ENCODE measurements at regions not wholly inside any gene's neighbourhood (a gene's known extent, or its start where the extent isn't known, plus 50 kb on each side); places are given as distances from the start of the nearest gene placed in this dataset.

DNA sequence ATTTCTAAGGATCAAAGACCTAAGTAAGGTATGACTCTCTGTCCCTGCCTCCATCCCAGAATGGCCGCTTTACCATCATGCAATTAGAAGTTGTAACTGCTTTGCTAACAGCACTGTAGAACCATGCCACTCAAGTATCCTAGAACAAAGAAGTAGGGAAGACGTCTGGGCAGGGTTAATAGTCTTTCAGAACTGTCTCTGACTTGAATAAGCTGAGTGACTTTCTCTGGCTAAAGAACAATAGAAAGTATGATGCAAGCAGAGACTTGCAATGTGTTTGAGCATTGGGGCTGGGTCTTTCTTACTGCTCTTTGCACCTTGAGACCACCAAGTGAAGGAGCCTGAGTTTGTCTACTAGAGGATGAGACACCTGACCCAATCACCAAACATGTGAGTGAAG is 279.6 kb upstream of the JAG1 start:
- Histone ChIP-seq H3K36me3 (ENCODE audit: low read depth) (no peaks in the 10 kb centered on the region), H3K27me3 (ENCODE audit: insufficient read depth, low read depth) (no peaks in the 10 kb centered on the region), H3K9me2 (ENCODE audit: insufficient read depth) (no peaks in the 10 kb centered on the region), H2AFZ (no peak overlapping the region), H3K4me1 (replicated peaks; ENCODE audit: insufficient read depth) (peaks cover 11% of the 10 kb centered on the region; the same call in 1 of the 2 replicates), H3K4me2 (no peak overlapping the region), H3K27ac (no peak overlapping the region), H3K9me3 (ENCODE audit: insufficient read depth, low read depth) (no peaks in the 10 kb centered on the region), H3F3A (ENCODE audit: insufficient read depth, low read depth) (no peaks in the 10 kb centered on the region), H4K20me1 (ENCODE audit: insufficient read depth) (no peaks in the 10 kb centered on the region), H3K79me2 (ENCODE audit: low read depth) (no peaks in the 10 kb centered on the region), H3K4me3 (no peak overlapping the region)
- intact Hi-C loops (cut with micrococcal nuclease; ENCODE audit: unreplicated experiment): no loop called here
- BruUV-seq (replicated peaks): no TSS peak
- TF ChIP-seq, protein P1, sequence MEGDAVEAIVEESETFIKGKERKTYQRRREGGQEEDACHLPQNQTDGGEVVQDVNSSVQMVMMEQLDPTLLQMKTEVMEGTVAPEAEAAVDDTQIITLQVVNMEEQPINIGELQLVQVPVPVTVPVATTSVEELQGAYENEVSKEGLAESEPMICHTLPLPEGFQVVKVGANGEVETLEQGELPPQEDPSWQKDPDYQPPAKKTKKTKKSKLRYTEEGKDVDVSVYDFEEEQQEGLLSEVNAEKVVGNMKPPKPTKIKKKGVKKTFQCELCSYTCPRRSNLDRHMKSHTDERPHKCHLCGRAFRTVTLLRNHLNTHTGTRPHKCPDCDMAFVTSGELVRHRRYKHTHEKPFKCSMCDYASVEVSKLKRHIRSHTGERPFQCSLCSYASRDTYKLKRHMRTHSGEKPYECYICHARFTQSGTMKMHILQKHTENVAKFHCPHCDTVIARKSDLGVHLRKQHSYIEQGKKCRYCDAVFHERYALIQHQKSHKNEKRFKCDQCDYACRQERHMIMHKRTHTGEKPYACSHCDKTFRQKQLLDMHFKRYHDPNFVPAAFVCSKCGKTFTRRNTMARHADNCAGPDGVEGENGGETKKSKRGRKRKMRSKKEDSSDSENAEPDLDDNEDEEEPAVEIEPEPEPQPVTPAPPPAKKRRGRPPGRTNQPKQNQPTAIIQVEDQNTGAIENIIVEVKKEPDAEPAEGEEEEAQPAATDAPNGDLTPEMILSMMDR (conservative IDR thresholded peaks at IDR 0.05): no peak
- no peak for TF ChIP-seq EZH2 (IDR thresholded peaks at IDR 0.05; ENCODE audit: low read depth)
- ChIA-PET CTCF (no interaction called here), POLR2A (ENCODE audit: unreplicated experiment) (no interaction called here)
- DNase-seq: no peak

DNA sequence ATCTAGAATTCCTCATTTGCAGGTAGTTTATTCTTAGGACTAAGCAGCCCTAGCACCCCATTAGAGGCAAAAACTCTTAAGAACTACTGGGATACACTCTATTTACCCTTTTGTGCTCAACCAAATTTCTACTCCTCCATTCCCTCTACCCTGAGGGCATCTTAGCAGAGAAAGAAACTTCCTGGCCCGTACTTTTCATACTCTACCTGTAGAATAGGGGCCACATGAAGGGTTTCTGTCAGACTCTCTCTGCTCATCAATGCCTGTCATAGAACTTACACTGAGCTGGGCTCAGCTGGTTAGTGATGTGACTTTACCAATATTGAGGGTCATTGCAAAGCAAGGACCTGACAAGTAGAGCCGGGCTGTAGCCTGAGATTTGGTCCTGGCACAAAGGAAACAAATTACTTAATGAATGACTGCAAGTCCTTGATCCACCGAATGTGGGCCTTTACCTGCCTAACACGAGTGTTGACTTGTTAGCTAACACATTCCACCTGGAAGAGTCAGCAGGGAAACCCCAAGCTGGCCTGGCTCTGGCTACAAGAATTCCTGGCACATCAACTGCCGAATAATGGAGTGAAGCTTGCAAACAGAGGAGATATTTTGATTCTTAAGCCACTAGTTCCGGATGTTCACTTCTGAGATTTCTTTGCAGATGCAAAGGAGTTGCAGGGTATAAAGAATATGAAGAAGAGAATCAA is 280.5 kb upstream of the JAG1 start:
- TF ChIP-seq, protein P1 (conservative IDR thresholded peaks at IDR 0.05): no peak
- ChIA-PET CTCF (interaction anchor here (0.5 to 0.6 kb wide), 2 partner anchors 295 to 944 kb away, joined by 3 read pairs; no protein-coding TSS in a partner anchor), POLR2A (ENCODE audit: unreplicated experiment) (no interaction called here)
- Histone ChIP-seq H2AFZ (peak overlapping the region; percentile 69; the same call in 1 of the 2 replicates), H3K4me3 (no peak overlapping the region), H3K27me3 (ENCODE audit: insufficient read depth, low read depth) (no peaks in the 10 kb centered on the region), H3K4me2 (peak overlapping the region; percentile 37; the same call in 1 of the 2 replicates), H4K20me1 (ENCODE audit: insufficient read depth) (no peaks in the 10 kb centered on the region), H3K79me2 (ENCODE audit: low read depth) (no peaks in the 10 kb centered on the region), H3K9me3 (ENCODE audit: insufficient read depth, low read depth) (no peaks in the 10 kb centered on the region), H3K9me2 (ENCODE audit: insufficient read depth) (no peaks in the 10 kb centered on the region), H3F3A (ENCODE audit: insufficient read depth, low read depth) (no peaks in the 10 kb centered on the region), H3K27ac (no peak overlapping the region), H3K36me3 (ENCODE audit: low read depth) (no peaks in the 10 kb centered on the region), H3K4me1 (replicated peaks; ENCODE audit: insufficient read depth) (peaks cover 11% of the 10 kb centered on the region; the same call in 1 of the 2 replicates)
- no TSS peak for BruUV-seq (replicated peaks)
- DNase-seq: peak; percentile 42 to 48
- intact Hi-C loops (cut with micrococcal nuclease; ENCODE audit: unreplicated experiment): no loop called here

DNA sequence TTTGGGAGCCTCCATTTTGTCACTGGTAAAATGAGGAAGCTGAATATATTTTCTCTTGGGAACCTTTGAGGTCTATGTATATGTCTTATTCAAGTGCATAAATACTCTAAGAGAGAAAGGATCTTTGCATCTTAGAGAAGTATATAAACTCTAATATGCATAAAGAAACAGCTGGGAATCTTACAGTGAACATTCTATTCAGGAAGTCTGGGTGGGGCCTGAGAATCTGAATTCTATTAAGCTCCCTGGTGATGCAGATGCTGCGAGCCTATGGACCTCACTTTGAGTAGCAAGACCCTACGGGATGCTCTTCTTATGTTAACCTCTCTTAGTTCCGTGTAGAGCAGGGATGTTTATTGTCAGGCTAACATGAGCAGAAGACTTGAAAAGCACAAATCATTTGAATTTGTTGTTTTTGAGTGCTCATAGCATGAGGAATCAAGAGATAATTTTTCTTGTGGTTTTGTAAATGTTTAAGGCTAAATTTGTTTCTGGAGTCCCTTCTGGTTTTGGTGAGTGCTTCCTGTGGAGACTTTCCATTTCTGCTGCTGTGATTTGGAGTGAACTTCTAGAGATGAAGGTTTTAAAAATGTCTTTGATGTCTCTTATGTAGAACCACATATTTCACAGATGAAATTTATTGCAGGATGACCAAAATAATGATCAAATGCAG is 281.2 kb upstream of the JAG1 start:
- Histone ChIP-seq H3K4me3 (no peak overlapping the region), H2AFZ (peak overlapping the region; percentile 69; the same call in 1 of the 2 replicates), H3F3A (ENCODE audit: insufficient read depth, low read depth) (no peaks in the 10 kb centered on the region), H3K4me2 (peak overlapping the region; percentile 37; the same call in 1 of the 2 replicates), H3K79me2 (ENCODE audit: low read depth) (no peaks in the 10 kb centered on the region), H3K36me3 (ENCODE audit: low read depth) (no peaks in the 10 kb centered on the region), H3K9me2 (ENCODE audit: insufficient read depth) (no peaks in the 10 kb centered on the region), H3K27me3 (ENCODE audit: insufficient read depth, low read depth) (no peaks in the 10 kb centered on the region), H4K20me1 (ENCODE audit: insufficient read depth) (no peaks in the 10 kb centered on the region), H3K9me3 (ENCODE audit: insufficient read depth, low read depth) (no peaks in the 10 kb centered on the region), H3K27ac (no peak overlapping the region), H3K4me1 (replicated peaks; ENCODE audit: insufficient read depth) (peaks cover 11% of the 10 kb centered on the region; the same call in 1 of the 2 replicates)
- ChIA-PET CTCF (interaction anchor here (0.5 to 0.7 kb wide), 2 partner anchors 295 to 350 kb away, joined by 3 read pairs; no protein-coding TSS in a partner anchor), POLR2A (ENCODE audit: unreplicated experiment) (no interaction called here)
- BruUV-seq (replicated peaks): no TSS peak
- DNase-seq: no peak
- intact Hi-C loops (cut with micrococcal nuclease; ENCODE audit: unreplicated experiment): no loop called here
- no peak for TF ChIP-seq EZH2 (IDR thresholded peaks at IDR 0.05; ENCODE audit: low read depth)
- TF ChIP-seq, protein P1 (conservative IDR thresholded peaks at IDR 0.05): no peak
